ENCODE measurements at regions not wholly inside any gene's neighbourhood (a gene's known extent, or its start where the extent isn't known, plus 50 kb on each side); places are given as distances from the start of the nearest gene placed in this dataset.
"Not testable (repeated sequence)": the region's sequence is repeated elsewhere in the genome, so short reads cannot be mapped to it uniquely, and the experiment has no call there.

DNA sequence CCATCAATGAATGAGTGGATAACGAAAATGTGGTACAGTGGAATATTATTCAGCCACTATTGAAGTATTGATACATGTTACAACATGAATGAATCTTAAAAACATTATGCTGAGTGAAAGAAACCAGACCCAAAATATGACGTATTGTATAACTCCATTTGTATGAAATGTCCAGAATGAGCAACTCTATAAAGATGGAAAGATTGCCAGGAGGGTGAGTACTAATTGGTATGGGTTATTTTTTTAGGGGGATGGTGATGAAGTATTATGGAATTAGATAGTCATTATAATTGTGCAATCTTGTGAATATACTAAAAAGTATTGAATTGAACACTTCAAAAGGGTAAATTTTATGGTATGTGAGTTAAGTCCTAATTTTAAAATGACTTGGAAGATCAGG is 278.6 kb downstream of the SIPA1L2 start:
- no peaks in the 10 kb centered on the region for H3K4me1 ChIP-seq

DNA sequence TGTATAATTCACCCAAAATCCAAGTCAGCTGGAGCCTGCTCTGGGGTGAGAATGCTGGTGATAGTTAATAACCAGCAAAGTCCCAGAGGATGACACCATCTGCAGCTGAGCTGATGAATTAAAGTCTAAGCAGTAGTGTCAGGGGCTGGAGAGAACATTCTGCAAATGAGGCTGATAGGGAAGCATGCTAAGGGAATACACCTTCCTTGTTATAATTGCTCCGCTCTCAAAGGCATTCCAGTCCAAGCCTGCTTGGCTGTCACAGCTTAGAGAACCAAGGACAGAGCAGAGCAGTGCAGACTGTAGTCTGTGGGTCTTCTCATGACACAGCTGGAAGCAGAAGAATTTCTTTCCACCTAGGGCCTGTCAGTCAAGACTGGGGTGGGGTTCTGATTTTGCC is 283.1 kb downstream of the SIPA1L2 start:
- Histone ChIP-seq H3K27ac (no peak overlapping the region), H3K4me2 (no peak overlapping the region), H3F3A (ENCODE audit: low read depth) (no peaks in the 10 kb centered on the region), H3K4me3 (no peak overlapping the region), H3K36me3 (no peaks in the 10 kb centered on the region), H3K9ac (no peak overlapping the region), H2AFZ (replicated peaks) (no peak overlapping the region), H3K79me2 (ENCODE audit: low read depth) (no peaks in the 10 kb centered on the region), H3K4me1 (no peaks in the 10 kb centered on the region), H3K27me3 (no peaks in the 10 kb centered on the region), H3K9me3 (ENCODE audit: low read depth) (no peaks in the 10 kb centered on the region), H4K20me1 (ENCODE audit: low read depth) (no peaks in the 10 kb centered on the region)
- Mint-ChIP-seq H3K4me3 (no peak overlapping the region), H3K9me3 (peaks cover 17% of the 10 kb centered on the region), H3K4me1 (peaks cover 3% of the 10 kb centered on the region), H3K27ac (no peak overlapping the region), H3K27me3 (ENCODE audit: insufficient read depth, low read depth) (peaks cover 4% of the 10 kb centered on the region), H3K36me3 (no peaks in the 10 kb centered on the region)
- no peak for DNase-seq (ENCODE audit: low spot score)
- TF ChIP-seq EZH2phosphoT487 (IDR thresholded peaks at IDR 0.05) (no peak), EZH2 (IDR thresholded peaks at IDR 0.05) (no peak)
- TF ChIP-seq, protein P1, sequence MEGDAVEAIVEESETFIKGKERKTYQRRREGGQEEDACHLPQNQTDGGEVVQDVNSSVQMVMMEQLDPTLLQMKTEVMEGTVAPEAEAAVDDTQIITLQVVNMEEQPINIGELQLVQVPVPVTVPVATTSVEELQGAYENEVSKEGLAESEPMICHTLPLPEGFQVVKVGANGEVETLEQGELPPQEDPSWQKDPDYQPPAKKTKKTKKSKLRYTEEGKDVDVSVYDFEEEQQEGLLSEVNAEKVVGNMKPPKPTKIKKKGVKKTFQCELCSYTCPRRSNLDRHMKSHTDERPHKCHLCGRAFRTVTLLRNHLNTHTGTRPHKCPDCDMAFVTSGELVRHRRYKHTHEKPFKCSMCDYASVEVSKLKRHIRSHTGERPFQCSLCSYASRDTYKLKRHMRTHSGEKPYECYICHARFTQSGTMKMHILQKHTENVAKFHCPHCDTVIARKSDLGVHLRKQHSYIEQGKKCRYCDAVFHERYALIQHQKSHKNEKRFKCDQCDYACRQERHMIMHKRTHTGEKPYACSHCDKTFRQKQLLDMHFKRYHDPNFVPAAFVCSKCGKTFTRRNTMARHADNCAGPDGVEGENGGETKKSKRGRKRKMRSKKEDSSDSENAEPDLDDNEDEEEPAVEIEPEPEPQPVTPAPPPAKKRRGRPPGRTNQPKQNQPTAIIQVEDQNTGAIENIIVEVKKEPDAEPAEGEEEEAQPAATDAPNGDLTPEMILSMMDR (IDR thresholded peaks at IDR 0.05) = no peak

More for the DNA sequence above, 278.6 kb downstream of the SIPA1L2 start:
- H3K4me2 ChIP-seq = no peak overlapping the region
- no peaks in the 10 kb centered on the region for H3K79me2 ChIP-seq (ENCODE audit: low read depth)
- no peak overlapping the region for H2AFZ ChIP-seq (replicated peaks)
- peaks cover 2% of the 10 kb centered on the region for H3K27me3 Mint-ChIP-seq (ENCODE audit: insufficient read depth, low read depth)
- H3K9ac ChIP-seq = no peak overlapping the region
- no peaks in the 10 kb centered on the region for H3K9me3 ChIP-seq (ENCODE audit: low read depth)
- no peak overlapping the region for H3K27ac ChIP-seq
- H3K27ac Mint-ChIP-seq = no peak overlapping the region
- H3K9me3 Mint-ChIP-seq = no peaks in the 10 kb centered on the region
- peaks cover 3% of the 10 kb centered on the region for H3K4me1 Mint-ChIP-seq
- no peak for TF ChIP-seq EZH2 (IDR thresholded peaks at IDR 0.05)
- no peak for TF ChIP-seq EZH2phosphoT487 (IDR thresholded peaks at IDR 0.05)
- TF ChIP-seq, protein P1 (IDR thresholded peaks at IDR 0.05) = no peak
- DNase-seq (ENCODE audit: low spot score) = no peak
- no peak overlapping the region for H3K4me3 ChIP-seq
- no peaks in the 10 kb centered on the region for H3K36me3 ChIP-seq
- H4K20me1 ChIP-seq (ENCODE audit: low read depth) = no peaks in the 10 kb centered on the region
- no peaks in the 10 kb centered on the region for H3F3A ChIP-seq (ENCODE audit: low read depth)
- no peaks in the 10 kb centered on the region for H3K36me3 Mint-ChIP-seq
- H3K4me3 Mint-ChIP-seq = no peak overlapping the region
- H3K27me3 ChIP-seq = no peaks in the 10 kb centered on the region

DNA sequence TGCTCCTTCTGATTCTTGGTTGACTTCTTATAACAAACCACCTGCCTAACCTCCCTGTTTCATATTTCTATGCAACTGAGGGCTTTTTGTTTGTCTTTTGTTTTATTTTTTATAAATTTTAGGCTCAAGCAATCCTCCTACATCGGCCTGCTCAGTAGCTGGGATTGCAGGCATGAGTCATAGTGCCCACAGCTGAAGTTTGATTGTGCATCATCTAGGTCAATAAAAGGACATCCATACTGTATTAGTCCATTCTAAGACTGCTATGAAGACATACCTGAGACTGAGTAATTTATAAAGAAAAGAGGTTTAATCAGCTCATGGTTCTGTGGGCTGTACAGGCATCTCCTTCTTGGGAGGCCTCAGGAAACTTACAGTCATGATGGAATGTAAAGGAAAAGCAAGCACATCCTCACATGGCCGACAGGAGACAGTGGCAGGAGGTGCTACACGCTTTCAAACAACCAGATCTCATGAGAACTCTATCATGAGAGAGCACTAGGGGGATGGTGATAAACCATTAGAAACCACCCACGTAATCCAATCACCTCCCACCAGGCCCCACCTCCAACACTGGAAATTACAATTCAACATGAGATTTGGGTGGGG is 285.0 kb downstream of the SIPA1L2 start:
- Histone ChIP-seq H4K20me1 (ENCODE audit: low read depth) (no peaks in the 10 kb centered on the region), H3K79me2 (ENCODE audit: low read depth) (no peaks in the 10 kb centered on the region), H3K27ac (no peak overlapping the region), H3K4me2 (no peak overlapping the region), H3F3A (ENCODE audit: low read depth) (no peaks in the 10 kb centered on the region), H3K27me3 (no peaks in the 10 kb centered on the region), H3K9ac (no peak overlapping the region), H2AFZ (replicated peaks) (no peak overlapping the region), H3K36me3 (no peaks in the 10 kb centered on the region), H3K4me1 (no peaks in the 10 kb centered on the region), H3K9me3 (ENCODE audit: low read depth) (no peaks in the 10 kb centered on the region), H3K4me3 (no peak overlapping the region)
- no peak for TF ChIP-seq EZH2phosphoT487 (IDR thresholded peaks at IDR 0.05)
- Mint-ChIP-seq H3K27me3 (ENCODE audit: insufficient read depth, low read depth) (peaks cover 4% of the 10 kb centered on the region), H3K27ac (no peak overlapping the region), H3K36me3 (no peaks in the 10 kb centered on the region), H3K9me3 (peaks cover 17% of the 10 kb centered on the region), H3K4me1 (peaks cover 3% of the 10 kb centered on the region), H3K4me3 (no peak overlapping the region)
- no peak for DNase-seq (ENCODE audit: low spot score)

DNA sequence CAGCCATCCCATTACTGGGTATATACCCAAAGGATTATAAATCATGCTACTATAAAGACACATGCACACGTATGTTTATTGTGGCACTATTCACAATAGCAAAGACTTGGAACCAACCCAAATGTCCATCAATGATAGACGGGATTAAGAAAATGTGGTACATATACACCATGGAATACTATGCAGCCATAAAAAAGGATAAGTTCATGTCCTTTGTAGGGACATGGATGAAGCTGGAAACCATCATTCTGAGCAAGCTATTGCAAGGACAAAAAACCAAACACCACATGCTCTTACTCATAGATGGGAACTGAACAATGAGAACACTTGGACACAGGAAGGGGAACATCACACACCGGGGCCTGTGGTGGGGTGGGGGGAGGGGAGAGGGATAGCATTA is 285.7 kb downstream of the SIPA1L2 start:
- H3K4me2 ChIP-seq; H3K9me3 ChIP-seq (ENCODE audit: low read depth); H3K27me3 Mint-ChIP-seq (ENCODE audit: insufficient read depth, low read depth); H3K27ac Mint-ChIP-seq; H3K36me3 ChIP-seq; H3K36me3 Mint-ChIP-seq; H3K27me3 ChIP-seq; H3K9ac ChIP-seq; H3K4me3 ChIP-seq; H3F3A ChIP-seq (ENCODE audit: low read depth); H3K4me1 ChIP-seq; H3K27ac ChIP-seq; H3K4me1 Mint-ChIP-seq; H3K79me2 ChIP-seq (ENCODE audit: low read depth); H3K4me3 Mint-ChIP-seq; H2AFZ ChIP-seq (replicated peaks); H4K20me1 ChIP-seq (ENCODE audit: low read depth); DNase-seq (ENCODE audit: low spot score): not testable (repeated sequence)
- peaks cover 17% of the 10 kb centered on the region for H3K9me3 Mint-ChIP-seq
